ENCODE measurements at regions not wholly inside any gene's neighbourhood (a gene's known extent, or its start where the extent isn't known, plus 50 kb on each side); places are given as distances from the start of the nearest gene placed in this dataset.

DNA sequence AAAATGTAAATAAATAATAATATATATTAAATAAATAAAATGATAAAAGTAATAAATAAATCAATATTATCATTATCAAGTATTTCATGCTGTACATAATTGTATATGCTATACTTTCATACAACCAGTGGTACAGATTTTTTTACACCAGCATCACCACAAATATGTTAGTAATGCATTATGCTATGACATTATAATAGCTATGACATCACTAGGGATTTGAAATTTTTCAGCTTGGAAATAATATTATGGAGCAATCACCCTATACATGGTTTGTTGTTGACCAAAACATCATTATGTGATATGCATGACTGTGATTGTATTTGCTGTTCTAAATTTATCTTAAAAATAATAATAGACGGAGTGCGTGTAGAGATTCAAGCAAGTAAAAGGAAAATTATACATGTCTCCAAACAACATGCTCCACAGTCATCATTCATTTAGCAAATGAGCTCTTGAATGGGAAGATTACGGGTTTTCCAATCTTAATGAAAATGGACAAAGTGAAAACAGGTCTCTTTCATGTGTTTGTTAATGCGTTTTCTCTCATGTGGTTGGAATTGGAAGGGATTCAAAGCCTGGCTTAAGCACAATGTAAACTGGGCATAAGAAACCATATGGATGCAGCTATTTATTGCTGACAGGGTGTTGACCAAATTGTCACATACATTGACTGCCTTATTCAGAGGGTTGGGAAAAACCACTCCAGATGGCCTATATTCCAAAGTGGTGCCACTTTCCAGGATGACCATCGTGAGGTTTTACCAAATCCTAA is 643.0 kb upstream of the RGMB start:
- TF ChIP-seq POLR2A (IDR thresholded peaks at IDR 0.05): no peak
- TF ChIP-seq, protein P1, sequence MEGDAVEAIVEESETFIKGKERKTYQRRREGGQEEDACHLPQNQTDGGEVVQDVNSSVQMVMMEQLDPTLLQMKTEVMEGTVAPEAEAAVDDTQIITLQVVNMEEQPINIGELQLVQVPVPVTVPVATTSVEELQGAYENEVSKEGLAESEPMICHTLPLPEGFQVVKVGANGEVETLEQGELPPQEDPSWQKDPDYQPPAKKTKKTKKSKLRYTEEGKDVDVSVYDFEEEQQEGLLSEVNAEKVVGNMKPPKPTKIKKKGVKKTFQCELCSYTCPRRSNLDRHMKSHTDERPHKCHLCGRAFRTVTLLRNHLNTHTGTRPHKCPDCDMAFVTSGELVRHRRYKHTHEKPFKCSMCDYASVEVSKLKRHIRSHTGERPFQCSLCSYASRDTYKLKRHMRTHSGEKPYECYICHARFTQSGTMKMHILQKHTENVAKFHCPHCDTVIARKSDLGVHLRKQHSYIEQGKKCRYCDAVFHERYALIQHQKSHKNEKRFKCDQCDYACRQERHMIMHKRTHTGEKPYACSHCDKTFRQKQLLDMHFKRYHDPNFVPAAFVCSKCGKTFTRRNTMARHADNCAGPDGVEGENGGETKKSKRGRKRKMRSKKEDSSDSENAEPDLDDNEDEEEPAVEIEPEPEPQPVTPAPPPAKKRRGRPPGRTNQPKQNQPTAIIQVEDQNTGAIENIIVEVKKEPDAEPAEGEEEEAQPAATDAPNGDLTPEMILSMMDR (IDR thresholded peaks at IDR 0.05): no peak

Measured in uterus (tissue), 2 donors.